KOPT-K1 (cell line): ENCODE measurements at regions not wholly inside any gene's neighbourhood (a gene's known extent, or its start where the extent isn't known, plus 50 kb on each side); places are given as distances from the start of the nearest gene placed in this dataset.

Experiments used
- H3K27ac ChIP-seq: fragments of 200-600 bp; sonication (generic); 2 replicates; pipeline ENCODE4 v1.5.1; 2016; ENCODE audit warnings: antibody characterized with exemption, mild to moderate bottlenecking, low read depth, low read length; ENCODE audit not compliant: poor library complexity, severe bottlenecking
- H3K36me3 ChIP-seq: fragments of 200-600 bp; sonication (generic); 2 replicates; pipeline ENCODE4 v1.5.1; 2017; ENCODE audit warnings: antibody characterized with exemption, mild to moderate bottlenecking, low read length, moderate library complexity; ENCODE audit not compliant: insufficient read depth
- H3K9me3 ChIP-seq: fragments of 200-600 bp; sonication (generic); 2 replicates; pipeline ENCODE4 v1.5.1; 2017; ENCODE audit warnings: antibody characterized with exemption, low read length, mild to moderate bottlenecking; ENCODE audit not compliant: insufficient read depth, poor library complexity, severe bottlenecking

DNA sequence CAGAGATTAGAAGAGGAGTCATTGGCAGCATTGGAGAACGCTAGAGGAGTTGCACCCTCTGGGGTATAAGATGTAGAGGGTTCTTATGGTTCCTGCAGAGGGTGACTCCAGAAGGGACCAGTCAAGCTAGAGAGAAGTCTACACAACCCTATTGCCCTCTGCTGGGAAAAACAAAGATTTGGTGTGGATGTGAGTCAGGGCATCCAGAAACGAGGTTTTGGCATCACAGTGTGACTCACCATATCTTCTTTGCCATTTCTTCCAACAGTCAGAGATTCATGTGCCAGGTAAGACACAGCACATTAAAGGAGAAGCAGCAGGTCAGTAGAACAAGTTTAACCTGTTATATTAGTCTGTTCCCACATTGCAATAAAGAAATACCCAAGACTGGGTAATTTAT lies 598.8 kb downstream of the MAFB start:
- Histone ChIP-seq H3K36me3 (no peaks in the 10 kb centered on the region), H3K27ac (no peak overlapping the region), H3K9me3 (no peaks in the 10 kb centered on the region)

DNA sequence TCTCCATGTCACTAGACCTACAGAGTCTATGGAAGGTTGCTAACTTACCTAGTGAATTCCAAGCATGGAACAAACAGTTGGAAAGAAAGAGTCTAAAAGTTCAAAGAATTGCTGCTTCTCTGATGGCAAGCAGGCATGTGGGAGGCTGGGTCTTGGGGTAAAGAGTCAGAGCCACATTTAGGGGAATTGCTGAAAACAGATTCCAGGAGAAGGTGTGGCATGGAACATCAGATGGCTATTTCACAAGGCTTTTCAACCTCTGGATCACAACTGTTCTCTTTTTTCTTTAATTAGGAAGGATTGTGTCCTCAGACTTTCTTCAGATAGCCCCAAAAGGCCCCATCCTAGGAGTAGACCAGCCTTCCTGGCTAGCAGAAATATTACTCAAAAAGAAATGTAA lies 601.5 kb downstream of the MAFB start:
- no peaks in the 10 kb centered on the region for H3K36me3 ChIP-seq
- H3K27ac ChIP-seq: no peak overlapping the region
- H3K9me3 ChIP-seq: no peaks in the 10 kb centered on the region

DNA sequence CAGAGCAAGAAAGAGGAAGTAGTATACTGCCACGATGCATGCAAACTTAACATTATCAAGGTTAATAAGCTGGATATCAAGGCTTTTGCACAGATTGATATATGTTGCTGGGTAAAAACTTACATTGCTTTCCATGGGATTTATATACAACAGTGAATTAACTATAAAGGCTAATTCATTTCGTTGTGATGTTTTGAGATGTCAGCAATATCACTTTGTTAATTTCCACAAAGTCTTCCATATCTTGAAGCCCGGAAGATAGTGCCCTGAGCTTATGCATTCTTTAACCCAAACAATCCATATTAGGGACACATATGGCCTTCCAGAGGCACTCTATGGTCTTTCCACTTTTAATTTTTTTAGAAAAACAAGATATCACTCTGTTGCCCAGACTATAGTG lies 603.5 kb downstream of the MAFB start:
- Histone ChIP-seq H3K9me3 (no peaks in the 10 kb centered on the region), H3K27ac (no peak overlapping the region), H3K36me3 (no peaks in the 10 kb centered on the region)

DNA sequence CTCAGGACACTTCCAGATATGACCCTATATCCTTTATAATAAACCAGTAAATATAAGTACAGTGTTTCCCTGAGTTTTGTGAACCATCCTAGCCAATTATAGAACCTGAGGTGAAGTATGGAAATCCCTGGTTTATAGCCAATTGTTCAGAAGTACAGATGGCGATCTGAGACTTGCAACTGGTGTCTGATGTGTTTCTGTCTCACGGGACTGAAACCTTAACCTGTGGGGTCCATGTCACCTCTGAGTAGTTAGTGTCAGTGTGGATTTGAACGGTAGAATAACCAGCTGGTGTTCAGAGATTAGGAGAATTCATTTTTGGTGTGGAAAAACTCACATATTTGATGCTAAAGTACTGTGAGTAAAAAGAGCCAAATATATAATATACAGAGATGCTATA lies 606.6 kb downstream of the MAFB start:
- no peak overlapping the region for H3K27ac ChIP-seq
- H3K36me3 ChIP-seq: no peaks in the 10 kb centered on the region
- H3K9me3 ChIP-seq: no peaks in the 10 kb centered on the region

DNA sequence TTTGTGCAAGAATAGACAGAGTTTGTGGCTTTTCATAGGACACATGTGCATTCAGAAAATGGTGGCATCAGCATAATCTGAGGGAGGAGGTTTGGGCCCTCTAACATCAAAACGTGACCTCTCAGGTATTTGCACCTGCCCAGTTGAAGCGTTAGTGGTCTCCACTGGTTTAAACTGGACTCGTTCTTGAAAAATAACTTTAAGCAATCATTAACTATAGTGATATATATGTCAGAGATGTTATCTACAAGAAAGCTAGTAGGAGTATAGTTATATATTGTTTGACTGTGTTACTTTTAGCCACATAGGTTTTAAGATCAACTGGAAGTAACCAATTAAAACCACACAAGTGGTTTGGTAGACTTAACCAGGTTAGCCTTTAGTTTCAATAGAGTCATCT lies 607.4 kb downstream of the MAFB start:
- H3K36me3 ChIP-seq: no peaks in the 10 kb centered on the region
- H3K9me3 ChIP-seq: no peaks in the 10 kb centered on the region
- no peak overlapping the region for H3K27ac ChIP-seq

DNA sequence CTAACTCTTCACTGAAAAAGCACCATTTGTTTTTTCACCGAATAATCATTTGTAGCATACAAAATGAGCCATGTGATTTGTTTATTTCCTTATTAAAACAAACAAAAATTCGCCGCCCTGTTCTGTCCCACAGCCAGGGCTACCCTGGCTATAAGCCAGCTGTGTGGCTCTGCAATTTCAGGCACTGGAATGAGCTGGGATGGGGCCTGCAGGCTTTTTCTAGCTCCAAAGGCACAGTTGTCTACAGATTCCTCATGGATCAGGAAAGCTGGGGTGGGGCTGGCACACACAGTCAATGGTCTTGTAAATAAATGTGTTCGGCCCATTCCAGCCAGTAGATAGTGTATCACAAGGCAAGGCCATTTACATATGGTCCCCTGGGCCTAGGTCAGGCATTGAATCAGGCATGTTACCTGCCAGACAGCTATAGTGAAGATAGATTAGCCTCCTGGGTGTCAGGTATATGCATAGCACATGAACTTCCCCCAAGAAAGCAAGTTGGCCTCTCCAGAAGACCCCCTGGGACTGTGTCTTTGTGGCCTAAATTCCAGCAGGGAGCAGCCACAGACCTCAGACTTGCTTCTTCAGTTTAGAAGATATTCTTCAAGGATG lies 608.9 kb downstream of the MAFB start:
- H3K27ac ChIP-seq: no peak overlapping the region
- no peaks in the 10 kb centered on the region for H3K9me3 ChIP-seq
- H3K36me3 ChIP-seq: no peaks in the 10 kb centered on the region

DNA sequence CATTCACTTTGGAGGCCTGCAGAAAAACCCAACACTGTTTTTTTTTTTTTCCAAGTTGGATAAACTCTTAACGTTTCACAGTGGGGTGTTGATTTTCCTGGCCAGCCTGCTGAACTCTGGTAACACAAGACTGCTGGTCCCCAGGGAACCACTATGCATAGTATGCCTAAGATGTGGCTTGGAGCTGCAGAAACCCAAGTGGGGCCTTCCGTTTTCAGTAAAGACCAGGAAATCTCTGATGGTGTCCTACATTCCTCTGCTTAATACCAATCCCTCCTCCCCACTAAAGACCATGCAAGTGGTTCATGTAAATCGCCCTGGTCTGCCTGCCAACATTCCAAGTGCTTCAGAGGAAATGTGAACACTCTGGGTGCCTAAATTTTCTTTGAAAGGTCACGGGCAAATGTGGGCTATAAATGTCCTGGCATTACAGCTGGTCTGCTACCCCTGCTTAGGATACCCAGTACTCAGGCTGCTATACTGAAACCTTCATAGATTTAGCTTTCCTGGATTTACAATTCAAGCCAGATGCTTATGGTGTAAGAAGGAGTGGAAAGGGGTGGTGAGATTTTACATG lies 615.4 kb downstream of the MAFB start:
- Histone ChIP-seq H3K27ac (no peak overlapping the region), H3K9me3 (no peaks in the 10 kb centered on the region), H3K36me3 (no peaks in the 10 kb centered on the region)

DNA sequence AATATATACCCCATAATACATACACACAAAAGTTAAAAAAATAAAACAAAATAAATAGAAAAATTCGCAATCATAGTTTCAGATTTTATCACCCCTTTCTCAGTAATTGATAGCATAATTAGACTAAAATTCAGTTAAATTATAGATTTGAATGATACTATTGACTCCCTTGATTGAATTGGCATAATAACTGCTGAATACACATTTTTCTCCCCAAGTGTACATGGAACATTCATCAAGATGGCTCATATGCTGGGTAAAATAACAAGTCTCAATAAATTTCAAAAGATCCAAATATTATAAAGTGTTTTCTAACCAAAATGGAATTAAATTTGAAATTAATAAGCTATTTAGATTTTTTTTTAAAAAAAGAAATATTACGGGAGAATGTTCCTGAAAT lies 616.1 kb downstream of the MAFB start:
- no peak overlapping the region for H3K27ac ChIP-seq
- no peaks in the 10 kb centered on the region for H3K9me3 ChIP-seq
- no peaks in the 10 kb centered on the region for H3K36me3 ChIP-seq

DNA sequence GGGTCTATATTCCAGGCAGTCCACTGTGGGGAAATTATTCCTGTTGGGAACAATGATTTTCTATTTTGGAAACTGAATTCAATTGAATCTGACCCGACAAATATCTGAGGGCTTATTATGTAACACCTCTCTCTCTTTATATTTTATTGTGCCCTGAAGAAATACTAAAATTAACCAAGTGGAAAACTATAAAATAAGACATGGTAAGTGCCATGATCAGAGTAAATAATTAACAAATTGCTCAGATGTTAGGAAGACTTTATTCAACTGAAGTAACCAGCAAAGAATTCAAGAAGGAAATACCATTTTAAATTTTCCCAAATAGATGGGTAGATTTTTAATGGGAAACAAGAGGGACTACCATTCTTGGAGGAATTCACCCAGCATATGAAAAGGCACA lies 632.9 kb downstream of the MAFB start:
- Histone ChIP-seq H3K27ac (no peak overlapping the region), H3K36me3 (no peaks in the 10 kb centered on the region), H3K9me3 (no peaks in the 10 kb centered on the region)

DNA sequence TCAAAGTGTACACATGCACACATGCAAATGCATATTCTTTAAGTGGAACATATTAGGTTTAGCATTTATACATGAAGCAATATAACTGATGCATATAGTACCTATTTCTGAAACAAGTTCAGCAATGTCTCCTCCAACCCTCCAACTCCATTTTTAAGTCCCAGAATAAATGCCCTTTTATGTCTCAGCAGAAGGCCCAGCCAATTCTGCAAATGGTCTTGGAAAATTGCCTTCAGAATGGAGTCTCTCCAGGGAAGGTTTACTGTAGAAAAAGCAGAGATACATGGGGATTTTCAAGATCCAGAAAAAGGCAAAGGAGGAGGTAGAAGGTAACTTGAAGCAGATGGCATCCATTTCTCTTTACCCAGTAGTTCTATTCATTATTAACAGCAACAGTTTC lies 633.3 kb downstream of the MAFB start:
- Histone ChIP-seq H3K9me3 (no peaks in the 10 kb centered on the region), H3K27ac (no peak overlapping the region), H3K36me3 (no peaks in the 10 kb centered on the region)

DNA sequence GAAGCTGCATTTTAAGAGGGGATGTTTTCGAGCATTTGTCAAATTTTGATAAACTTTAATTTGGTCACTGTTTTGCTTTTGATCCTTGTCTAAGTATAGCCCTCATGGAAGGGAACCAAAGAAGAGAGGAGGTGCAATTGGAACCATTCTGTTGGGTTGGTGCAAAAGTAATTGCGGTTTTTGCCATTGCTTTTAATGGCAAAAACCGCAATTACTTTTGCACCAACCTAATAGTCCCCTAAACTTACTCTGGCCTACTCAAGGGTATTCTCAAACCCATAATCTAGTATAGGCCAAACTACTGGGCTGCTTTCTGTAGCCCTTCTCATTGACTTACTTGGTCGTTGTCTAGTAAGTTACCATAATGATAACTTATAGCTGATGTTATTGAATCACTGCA lies 634.7 kb downstream of the MAFB start:
- no peaks in the 10 kb centered on the region for H3K9me3 ChIP-seq
- H3K36me3 ChIP-seq: no peaks in the 10 kb centered on the region
- H3K27ac ChIP-seq: no peak overlapping the region

DNA sequence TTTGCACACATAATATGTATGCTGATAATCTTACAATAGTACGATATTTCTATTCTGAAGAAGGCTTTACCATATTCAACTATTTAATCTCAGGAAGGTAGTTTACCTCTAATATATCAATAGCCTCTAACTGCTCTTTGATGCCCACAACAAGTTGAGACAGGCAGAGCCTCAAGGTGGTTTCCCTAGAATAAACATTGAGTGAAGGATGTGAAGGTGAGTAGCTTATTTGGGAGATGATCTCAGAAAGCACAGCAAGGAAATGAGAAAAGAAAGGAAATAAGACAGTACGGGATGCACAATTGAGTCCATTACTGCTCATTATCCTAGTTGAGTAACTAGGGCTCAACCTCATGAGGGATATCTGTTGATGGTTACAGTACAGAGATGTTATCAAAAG lies 638.4 kb downstream of the MAFB start:
- H3K27ac ChIP-seq: no peak overlapping the region
- H3K9me3 ChIP-seq: no peaks in the 10 kb centered on the region

DNA sequence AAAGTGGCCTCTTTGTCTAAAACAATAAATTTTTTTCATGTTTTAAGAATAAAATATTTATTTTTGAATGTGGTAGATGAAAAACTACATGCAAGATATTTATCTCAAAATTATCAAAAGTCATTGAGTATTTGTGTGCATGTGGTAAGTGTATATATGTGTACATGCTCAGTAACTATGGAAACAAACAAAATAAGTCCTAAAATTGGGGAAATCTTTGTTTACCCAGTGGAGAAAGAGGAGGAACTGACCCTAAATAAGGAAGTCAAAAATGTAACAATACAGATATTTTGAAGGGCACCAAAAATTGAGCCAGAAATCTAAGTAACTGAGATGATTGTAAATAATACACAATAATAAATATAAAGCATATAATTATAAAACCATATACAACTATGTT lies 639.2 kb downstream of the MAFB start:
- H3K9me3 ChIP-seq: no peaks in the 10 kb centered on the region

More for the DNA sequence above, 638.4 kb downstream of the MAFB start:
- H3K36me3 ChIP-seq: no peaks in the 10 kb centered on the region

DNA sequence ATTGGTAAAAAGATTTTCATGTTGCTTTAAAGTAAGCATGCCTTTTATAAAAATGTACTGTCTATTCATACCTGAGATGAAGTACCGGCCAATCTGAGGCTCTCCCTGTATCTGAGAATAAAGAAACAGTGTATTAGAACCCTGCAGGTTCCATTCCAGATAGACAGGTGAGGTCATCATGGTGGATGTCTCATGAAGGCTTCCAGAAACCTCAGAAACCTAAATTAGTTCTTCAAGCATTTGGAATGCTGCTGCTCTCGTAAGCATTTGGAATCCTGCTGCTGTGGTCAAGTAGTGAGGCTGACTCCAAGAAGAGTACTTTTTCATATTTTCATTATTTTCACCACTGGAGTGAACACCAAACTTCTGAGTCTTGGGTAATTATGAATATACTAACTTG lies 642.3 kb downstream of the MAFB start:
- Histone ChIP-seq H3K9me3 (no peaks in the 10 kb centered on the region), H3K27ac (no peak overlapping the region), H3K36me3 (no peaks in the 10 kb centered on the region)

More for the DNA sequence above, 639.2 kb downstream of the MAFB start:
- Histone ChIP-seq H3K27ac (no peak overlapping the region), H3K36me3 (no peaks in the 10 kb centered on the region)

DNA sequence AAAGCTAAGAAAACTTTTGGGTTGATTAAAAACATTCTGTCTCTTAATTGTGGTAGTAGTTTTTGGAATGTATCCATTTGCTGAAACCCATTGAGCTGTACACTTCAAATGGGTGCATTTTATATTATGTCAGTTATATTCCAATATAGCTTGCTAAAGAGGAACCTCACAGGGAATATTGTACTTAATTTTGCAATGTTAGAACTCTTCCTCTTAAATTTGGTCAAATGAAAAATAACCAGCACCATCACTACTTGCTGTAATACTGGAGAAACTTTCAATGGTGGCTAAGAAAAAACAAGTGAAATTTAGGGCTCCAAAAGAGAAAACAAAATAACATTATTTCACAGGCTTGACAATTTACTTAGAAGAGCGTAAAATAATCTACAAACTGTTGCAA lies 651.5 kb downstream of the MAFB start:
- H3K27ac ChIP-seq: no peak overlapping the region
- H3K9me3 ChIP-seq: no peaks in the 10 kb centered on the region
- no peaks in the 10 kb centered on the region for H3K36me3 ChIP-seq

DNA sequence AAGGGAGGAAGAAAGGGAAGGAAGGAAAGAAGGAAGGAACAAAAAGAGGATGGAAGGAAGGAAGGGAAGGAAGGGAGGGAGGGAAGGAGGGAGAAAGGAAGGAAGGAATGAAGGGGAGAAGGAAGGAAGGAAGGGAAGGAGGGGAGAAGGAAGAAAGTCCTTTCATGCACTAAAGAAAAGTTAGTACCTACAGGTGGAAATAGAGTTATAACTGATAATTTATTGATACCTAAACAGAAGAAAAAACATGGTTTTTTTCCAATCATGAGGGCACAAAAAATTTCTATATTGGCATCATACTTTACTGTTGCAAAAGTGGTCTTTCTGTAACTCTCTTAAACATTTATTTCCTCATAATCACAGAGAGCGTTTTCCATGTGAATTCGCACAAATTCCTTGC lies 659.4 kb downstream of the MAFB start:
- no peaks in the 10 kb centered on the region for H3K36me3 ChIP-seq
- no peak overlapping the region for H3K27ac ChIP-seq
- H3K9me3 ChIP-seq: no peaks in the 10 kb centered on the region
